ENCODE measurements at regions not wholly inside any gene's neighbourhood (a gene's known extent, or its start where the extent isn't known, plus 50 kb on each side); places are given as distances from the start of the nearest gene placed in this dataset.

DNA sequence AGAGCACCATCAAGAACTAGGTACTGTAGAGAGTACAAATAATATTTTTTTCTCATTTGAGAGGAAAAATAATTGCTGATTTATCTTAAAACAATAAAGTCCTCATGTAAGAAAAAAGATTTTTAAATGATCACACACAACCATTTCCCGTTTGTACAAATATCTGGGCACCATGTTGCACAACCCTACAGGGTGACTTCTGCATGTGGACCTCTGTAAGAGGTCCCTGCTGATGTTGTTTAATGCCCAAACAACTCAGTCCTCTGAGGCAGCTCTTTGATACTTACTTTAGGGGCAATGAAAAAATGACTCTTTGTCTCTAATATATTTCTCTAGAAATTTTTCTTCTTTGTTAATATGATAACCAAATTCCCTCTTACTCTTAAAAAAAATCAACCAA lies 168.1 kb upstream of the SATB1 start (continued):
- TF ChIP-seq CBX5 (IDR thresholded peaks at IDR 0.05; ENCODE audit: low read depth, low read length) (no peak), CBX8 (IDR thresholded peaks at IDR 0.05; ENCODE audit: borderline replicate concordance, low read depth, low read length) (no peak)

Data from H1 (cell line).